ENCODE measurements at regions not wholly inside any gene's neighbourhood (a gene's known extent, or its start where the extent isn't known, plus 50 kb on each side); places are given as distances from the start of the nearest gene placed in this dataset.

GRCh38 chr16:65429504-65430181, 307.8 kb upstream of the CDH11 start:
- Mint-ChIP-seq H3K4me3 (no peak overlapping the region), H3K36me3 (ENCODE audit: low read depth) (no peaks in the 10 kb centered on the region), H3K4me1 (no peaks in the 10 kb centered on the region), H3K27me3 (no peaks in the 10 kb centered on the region), H3K27ac (no peak overlapping the region)
- ATAC-seq (no peak), DNase-seq (no peak)
- H3K9me3 ChIP-seq (ENCODE audit: control insufficient read depth, low read length, poor library complexity, severe bottlenecking), result no peaks in the 10 kb centered on the region

GRCh38 chr16:65426484-65426883, 304.6 kb upstream of the CDH11 start:
- DNase-seq, result no peak
- H3K4me3 Mint-ChIP-seq, result no peak overlapping the region
- H3K4me1 Mint-ChIP-seq, result no peaks in the 10 kb centered on the region
- H3K36me3 Mint-ChIP-seq (ENCODE audit: low read depth), result no peaks in the 10 kb centered on the region
- ATAC-seq, result no peak
- H3K27me3 Mint-ChIP-seq, result no peaks in the 10 kb centered on the region
- no peak overlapping the region for H3K27ac Mint-ChIP-seq
- H3K9me3 ChIP-seq (ENCODE audit: control insufficient read depth, low read length, poor library complexity, severe bottlenecking), result no peaks in the 10 kb centered on the region

GRCh38 chr16:65422934-65423333, 301.1 kb upstream of the CDH11 start:
- no peaks in the 10 kb centered on the region for H3K27me3 Mint-ChIP-seq
- ATAC-seq, result no peak
- H3K27ac Mint-ChIP-seq, result no peak overlapping the region
- H3K4me3 Mint-ChIP-seq, result no peak overlapping the region
- DNase-seq, result no peak
- no peaks in the 10 kb centered on the region for H3K9me3 ChIP-seq (ENCODE audit: control insufficient read depth, low read length, poor library complexity, severe bottlenecking)
- H3K36me3 Mint-ChIP-seq (ENCODE audit: low read depth), result no peaks in the 10 kb centered on the region
- H3K4me1 Mint-ChIP-seq, result no peaks in the 10 kb centered on the region

GRCh38 chr16:65421596-65421995, 299.7 kb upstream of the CDH11 start:
- H3K27me3 Mint-ChIP-seq, result no peaks in the 10 kb centered on the region
- H3K27ac Mint-ChIP-seq, result no peak overlapping the region
- no peaks in the 10 kb centered on the region for H3K36me3 Mint-ChIP-seq (ENCODE audit: low read depth)
- DNase-seq, result no peak
- ATAC-seq, result no peak
- H3K9me3 ChIP-seq (ENCODE audit: control insufficient read depth, low read length, poor library complexity, severe bottlenecking), result no peaks in the 10 kb centered on the region
- no peaks in the 10 kb centered on the region for H3K4me1 Mint-ChIP-seq
- no peak overlapping the region for H3K4me3 Mint-ChIP-seq

GRCh38 chr16:65418435-65418834, 296.6 kb upstream of the CDH11 start:
- H3K9me3 ChIP-seq (ENCODE audit: control insufficient read depth, low read length, poor library complexity, severe bottlenecking), result no peaks in the 10 kb centered on the region
- Mint-ChIP-seq H3K36me3 (ENCODE audit: low read depth) (no peaks in the 10 kb centered on the region), H3K4me3 (no peak overlapping the region), H3K4me1 (no peaks in the 10 kb centered on the region), H3K27me3 (no peaks in the 10 kb centered on the region), H3K27ac (no peak overlapping the region)
- ATAC-seq (no peak), DNase-seq (no peak)

GRCh38 chr16:65415460-65415859, 293.6 kb upstream of the CDH11 start:
- DNase-seq (no peak), ATAC-seq (no peak)
- H3K4me1 Mint-ChIP-seq, result no peaks in the 10 kb centered on the region
- H3K9me3 ChIP-seq (ENCODE audit: control insufficient read depth, low read length, poor library complexity, severe bottlenecking), result no peaks in the 10 kb centered on the region
- no peak overlapping the region for H3K27ac Mint-ChIP-seq
- no peaks in the 10 kb centered on the region for H3K36me3 Mint-ChIP-seq (ENCODE audit: low read depth)
- H3K27me3 Mint-ChIP-seq, result no peaks in the 10 kb centered on the region
- H3K4me3 Mint-ChIP-seq, result no peak overlapping the region

- H3K4me1 Mint-ChIP-seq, result no peaks in the 10 kb centered on the region
- H3K36me3 Mint-ChIP-seq (ENCODE audit: low read depth), result no peaks in the 10 kb centered on the region
- ATAC-seq, result no peak
- H3K27me3 Mint-ChIP-seq, result no peaks in the 10 kb centered on the region
- H3K4me3 Mint-ChIP-seq, result no peak overlapping the region
- no peak for DNase-seq
- H3K9me3 ChIP-seq (ENCODE audit: control insufficient read depth, low read length, poor library complexity, severe bottlenecking), result no peaks in the 10 kb centered on the region
- no peak overlapping the region for H3K27ac Mint-ChIP-seq
Observed at GRCh38 chr16:65414284-65414984, 292.6 kb upstream of the CDH11 start.

- no peaks in the 10 kb centered on the region for H3K36me3 Mint-ChIP-seq (ENCODE audit: low read depth)
- H3K4me1 Mint-ChIP-seq, result no peaks in the 10 kb centered on the region
- no peak overlapping the region for H3K27ac Mint-ChIP-seq
- DNase-seq (no peak), ATAC-seq (no peak)
- no peak overlapping the region for H3K4me3 Mint-ChIP-seq
- H3K9me3 ChIP-seq (ENCODE audit: control insufficient read depth, low read length, poor library complexity, severe bottlenecking), result no peaks in the 10 kb centered on the region
- H3K27me3 Mint-ChIP-seq, result no peaks in the 10 kb centered on the region
Observed at GRCh38 chr16:65413861-65414260, 292.0 kb upstream of the CDH11 start.

- Mint-ChIP-seq H3K27me3 (no peaks in the 10 kb centered on the region), H3K27ac (no peak overlapping the region)
Observed at GRCh38 chr16:65410801-65411200, 288.9 kb upstream of the CDH11 start.

GRCh38 chr16:65409510-65409909, 287.6 kb upstream of the CDH11 start:
- Mint-ChIP-seq H3K27ac (no peak overlapping the region), H3K4me1 (no peaks in the 10 kb centered on the region), H3K27me3 (no peaks in the 10 kb centered on the region), H3K4me3 (no peak overlapping the region), H3K36me3 (ENCODE audit: low read depth) (no peaks in the 10 kb centered on the region)
- ATAC-seq (no peak), DNase-seq (no peak)
- H3K9me3 ChIP-seq (ENCODE audit: control insufficient read depth, low read length, poor library complexity, severe bottlenecking), result no peaks in the 10 kb centered on the region

More at GRCh38 chr16:65410801-65411200, 288.9 kb upstream of the CDH11 start:
- Mint-ChIP-seq H3K4me1 (no peaks in the 10 kb centered on the region), H3K36me3 (ENCODE audit: low read depth) (no peaks in the 10 kb centered on the region), H3K4me3 (no peak overlapping the region)
- no peak for ATAC-seq
- DNase-seq, result no peak
- no peaks in the 10 kb centered on the region for H3K9me3 ChIP-seq (ENCODE audit: control insufficient read depth, low read length, poor library complexity, severe bottlenecking)

GRCh38 chr16:65406933-65407332, 285.1 kb upstream of the CDH11 start:
- no peak overlapping the region for H3K4me3 Mint-ChIP-seq
- no peak for DNase-seq
- no peaks in the 10 kb centered on the region for H3K27me3 Mint-ChIP-seq
- H3K36me3 Mint-ChIP-seq (ENCODE audit: low read depth), result no peaks in the 10 kb centered on the region
- H3K4me1 Mint-ChIP-seq, result no peaks in the 10 kb centered on the region
- H3K27ac Mint-ChIP-seq, result no peak overlapping the region
- H3K9me3 ChIP-seq (ENCODE audit: control insufficient read depth, low read length, poor library complexity, severe bottlenecking), result no peaks in the 10 kb centered on the region
- no peak for ATAC-seq

GRCh38 chr16:65406116-65406515, 284.3 kb upstream of the CDH11 start:
- no peaks in the 10 kb centered on the region for H3K9me3 ChIP-seq (ENCODE audit: control insufficient read depth, low read length, poor library complexity, severe bottlenecking)
- no peaks in the 10 kb centered on the region for H3K36me3 Mint-ChIP-seq (ENCODE audit: low read depth)
- DNase-seq (no peak), ATAC-seq (no peak)
- no peaks in the 10 kb centered on the region for H3K27me3 Mint-ChIP-seq
- no peaks in the 10 kb centered on the region for H3K4me1 Mint-ChIP-seq
- H3K4me3 Mint-ChIP-seq, result no peak overlapping the region
- no peak overlapping the region for H3K27ac Mint-ChIP-seq

GRCh38 chr16:65394281-65394680, 272.4 kb upstream of the CDH11 start:
- Mint-ChIP-seq H3K4me1 (no peaks in the 10 kb centered on the region), H3K4me3 (no peak overlapping the region), H3K27ac (no peak overlapping the region), H3K27me3 (no peaks in the 10 kb centered on the region), H3K36me3 (ENCODE audit: low read depth) (no peaks in the 10 kb centered on the region)
- no peaks in the 10 kb centered on the region for H3K9me3 ChIP-seq (ENCODE audit: control insufficient read depth, low read length, poor library complexity, severe bottlenecking)
- no peak for ATAC-seq
- no peak for DNase-seq
